GM13976 (cell line): ENCODE measurements at regions not wholly inside any gene's neighbourhood (a gene's known extent, or its start where the extent isn't known, plus 50 kb on each side); places are given as distances from the start of the nearest gene placed in this dataset.
"Not testable (repeated sequence)": the region's sequence is repeated elsewhere in the genome, so short reads cannot be mapped to it uniquely, and the experiment has no call there.

ENCODE experiments used
- DNase-seq: peaks from one replicate; pipeline ENCODE4 v3.0.0; 2012; ENCODE audit warnings: low spot score
- in situ Hi-C: fragments of 300-500 bp; cut with MboI; formaldehyde crosslinking; loops from one replicate; pipeline ENCODE4 v1.12.0; 2022; ENCODE audit warnings: low sequenced_read_pairs, mixed read lengths, inconsistent platforms; ENCODE audit not compliant: unreplicated experiment
- TF ChIP-seq, protein P1 (sequence below): IDR thresholded peaks from 2 replicates; pipeline ENCODE4 v1.5.1; 2012; ENCODE audit warnings: borderline replicate concordance, mild to moderate bottlenecking; ENCODE audit not compliant: insufficient read depth; ENCODE audit errors: extremely low read depth, missing control alignments, control extremely low read depth

DNA sequence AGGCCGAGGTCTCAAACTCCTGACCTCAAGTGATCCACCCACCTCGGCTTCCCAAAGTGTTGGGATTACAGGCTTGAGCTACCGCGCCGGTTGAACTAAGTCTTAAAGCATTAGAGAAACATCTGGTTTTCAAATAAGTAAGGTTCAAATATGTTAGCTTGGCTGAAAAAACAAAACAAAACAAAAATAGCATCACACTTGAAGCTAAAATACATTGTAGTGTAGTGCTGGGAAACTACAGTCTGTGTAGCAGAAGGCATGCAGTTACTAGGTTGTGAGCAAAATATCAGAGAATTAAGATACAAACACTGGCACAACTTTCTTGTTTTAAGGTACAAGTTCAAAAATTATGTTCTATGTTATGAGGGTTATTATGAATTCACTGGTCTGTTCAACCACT, 224.8 kb upstream of the CHORDC1 start:
- in situ Hi-C loops = no loop called here
- TF ChIP-seq, protein P1, sequence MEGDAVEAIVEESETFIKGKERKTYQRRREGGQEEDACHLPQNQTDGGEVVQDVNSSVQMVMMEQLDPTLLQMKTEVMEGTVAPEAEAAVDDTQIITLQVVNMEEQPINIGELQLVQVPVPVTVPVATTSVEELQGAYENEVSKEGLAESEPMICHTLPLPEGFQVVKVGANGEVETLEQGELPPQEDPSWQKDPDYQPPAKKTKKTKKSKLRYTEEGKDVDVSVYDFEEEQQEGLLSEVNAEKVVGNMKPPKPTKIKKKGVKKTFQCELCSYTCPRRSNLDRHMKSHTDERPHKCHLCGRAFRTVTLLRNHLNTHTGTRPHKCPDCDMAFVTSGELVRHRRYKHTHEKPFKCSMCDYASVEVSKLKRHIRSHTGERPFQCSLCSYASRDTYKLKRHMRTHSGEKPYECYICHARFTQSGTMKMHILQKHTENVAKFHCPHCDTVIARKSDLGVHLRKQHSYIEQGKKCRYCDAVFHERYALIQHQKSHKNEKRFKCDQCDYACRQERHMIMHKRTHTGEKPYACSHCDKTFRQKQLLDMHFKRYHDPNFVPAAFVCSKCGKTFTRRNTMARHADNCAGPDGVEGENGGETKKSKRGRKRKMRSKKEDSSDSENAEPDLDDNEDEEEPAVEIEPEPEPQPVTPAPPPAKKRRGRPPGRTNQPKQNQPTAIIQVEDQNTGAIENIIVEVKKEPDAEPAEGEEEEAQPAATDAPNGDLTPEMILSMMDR = no peak
- no peak for DNase-seq

GRCh38 chr11:90446207-90446606, 223.4 kb upstream of the CHORDC1 start:
- DNase-seq = no peak
- in situ Hi-C loops = no loop called here
- TF ChIP-seq, protein P1 = no peak

- in situ Hi-C loops = no loop called here
- TF ChIP-seq, protein P1 = no peak
- DNase-seq = no peak
Observed at GRCh38 chr11:90438069-90438468, 215.2 kb upstream of the CHORDC1 start.

DNA sequence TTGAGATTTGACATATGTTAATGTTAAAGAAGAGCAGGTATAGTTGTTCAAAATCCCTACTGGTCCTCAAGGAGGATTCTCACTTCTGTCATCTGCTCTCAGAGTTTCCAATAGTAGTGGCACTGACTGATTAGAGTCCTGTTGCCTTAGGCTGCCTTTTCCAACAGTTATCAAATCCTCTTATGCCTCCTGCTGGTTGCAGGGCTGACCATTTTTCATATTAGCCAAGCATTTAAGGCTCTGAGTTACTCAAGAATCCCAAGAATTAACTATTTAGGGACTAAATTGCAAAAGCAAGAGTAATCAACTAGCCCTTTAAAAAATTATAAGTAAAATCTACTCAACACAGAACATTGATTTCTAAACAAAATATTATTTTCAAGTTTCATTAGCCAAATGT, 212.0 kb upstream of the CHORDC1 start:
- TF ChIP-seq, protein P1 = no peak
- in situ Hi-C loops = no loop called here
- no peak for DNase-seq

- TF ChIP-seq, protein P1 = no peak
- DNase-seq = no peak
- in situ Hi-C loops = no loop called here
Observed at GRCh38 chr11:90428836-90429235, 206.0 kb upstream of the CHORDC1 start.

- TF ChIP-seq, protein P1 = no peak
- in situ Hi-C loops = no loop called here
- no peak for DNase-seq
Observed at GRCh38 chr11:90426442-90426841, 203.6 kb upstream of the CHORDC1 start.

DNA sequence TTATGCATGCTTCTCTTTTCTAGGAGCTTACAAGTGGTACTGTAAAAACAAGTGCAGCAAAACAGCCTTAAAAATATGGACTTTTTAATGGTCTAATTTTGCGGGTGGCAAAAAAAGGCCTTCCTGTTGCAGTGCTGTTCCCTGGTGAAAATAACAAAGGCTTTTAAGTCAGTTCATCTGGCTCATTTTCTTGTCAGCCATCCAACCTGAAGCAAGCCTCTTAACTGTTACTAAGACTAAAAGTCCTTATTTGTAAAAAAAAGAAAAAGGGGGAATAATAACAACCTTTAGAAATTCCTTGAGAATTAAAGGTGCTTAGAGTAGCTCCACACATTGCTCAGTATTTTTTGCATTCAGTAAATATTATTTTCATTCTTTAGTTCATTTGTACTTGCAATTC, 200.5 kb upstream of the CHORDC1 start:
- in situ Hi-C loops = no loop called here
- TF ChIP-seq, protein P1 = no peak
- no peak for DNase-seq

DNA sequence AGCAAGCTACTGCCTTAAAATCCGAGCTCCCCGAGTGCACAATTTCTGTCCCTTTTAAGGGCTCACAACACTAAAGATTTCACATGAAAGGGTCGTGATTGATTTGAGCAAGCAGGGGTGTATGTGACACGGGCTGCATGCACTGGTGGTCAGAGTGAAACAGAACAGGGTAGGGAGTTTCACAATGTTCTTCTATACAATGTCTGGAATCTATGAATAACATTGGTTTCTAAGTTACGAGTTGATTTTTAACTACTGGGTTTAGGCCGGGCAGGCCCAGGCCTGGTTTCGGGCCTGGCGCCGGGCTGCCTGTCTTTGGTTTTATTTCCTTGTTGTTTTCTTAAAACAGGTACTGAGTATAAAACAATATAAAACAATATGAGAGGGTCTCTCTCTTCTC, 199.9 kb upstream of the CHORDC1 start:
- in situ Hi-C loops, DNase-seq: not testable (repeated sequence)
